ENCODE measurements at regions not wholly inside any gene's neighbourhood (a gene's known extent, or its start where the extent isn't known, plus 50 kb on each side); places are given as distances from the start of the nearest gene placed in this dataset.
A peak's percentile ranks its signal among the peaks of the same experiment; 100 is the strongest.
"Not testable (repeated sequence)": the region's sequence is repeated elsewhere in the genome, so short reads cannot be mapped to it uniquely, and the experiment has no call there.

DNA sequence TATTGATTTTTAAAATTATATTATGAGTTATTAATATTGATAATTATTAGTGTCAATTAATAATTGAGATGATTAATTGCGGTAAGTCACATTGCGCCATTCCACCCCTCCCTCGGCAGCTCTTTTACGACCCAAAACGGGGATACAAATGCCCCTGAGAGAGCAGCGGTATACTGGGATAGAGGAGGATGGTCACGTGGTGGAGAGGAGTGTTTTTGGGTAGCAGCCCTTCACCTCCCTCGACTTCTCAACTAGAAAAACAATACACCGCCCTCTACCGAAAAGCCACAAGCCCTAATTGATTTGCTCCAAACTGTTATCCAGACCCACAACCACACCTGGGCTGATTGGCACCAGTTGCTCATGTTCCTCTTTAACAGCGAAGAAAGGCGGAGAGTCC, 71.0 kb downstream of the DAPL1 start:
- DNase-seq = not testable (repeated sequence)

DNA sequence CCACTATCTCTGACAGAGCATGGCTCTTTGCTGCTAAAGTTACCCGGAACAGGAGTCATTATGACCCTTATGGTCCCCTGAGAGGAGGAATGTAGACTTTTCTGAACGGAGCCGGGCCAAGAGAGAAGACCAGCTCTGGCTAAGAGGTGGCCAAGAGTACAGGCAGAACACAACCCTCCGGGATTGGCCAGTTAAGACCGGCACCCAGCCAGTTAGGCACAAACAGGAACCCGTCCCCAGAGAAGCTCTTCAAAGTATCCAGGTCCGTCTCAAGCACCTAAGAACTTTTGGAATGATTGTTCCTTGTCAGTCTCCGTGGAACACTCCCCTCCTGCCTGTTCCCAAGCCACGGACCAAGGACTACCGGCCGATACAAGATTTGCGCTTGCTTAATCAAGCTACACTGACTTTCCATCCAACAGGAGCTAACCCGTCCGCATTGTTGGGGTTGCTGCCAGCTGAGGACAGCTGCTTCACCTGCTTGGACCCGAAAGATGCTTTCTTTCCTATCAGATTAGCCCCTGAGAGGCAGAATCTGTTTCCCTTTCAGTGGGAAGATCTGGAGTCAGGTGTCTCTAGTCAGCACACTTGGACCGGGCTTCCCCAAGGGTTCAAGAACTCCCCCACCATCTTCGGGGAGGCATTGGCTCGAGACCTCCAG, 72.5 kb downstream of the DAPL1 start:
- not testable (repeated sequence) for DNase-seq

DNA sequence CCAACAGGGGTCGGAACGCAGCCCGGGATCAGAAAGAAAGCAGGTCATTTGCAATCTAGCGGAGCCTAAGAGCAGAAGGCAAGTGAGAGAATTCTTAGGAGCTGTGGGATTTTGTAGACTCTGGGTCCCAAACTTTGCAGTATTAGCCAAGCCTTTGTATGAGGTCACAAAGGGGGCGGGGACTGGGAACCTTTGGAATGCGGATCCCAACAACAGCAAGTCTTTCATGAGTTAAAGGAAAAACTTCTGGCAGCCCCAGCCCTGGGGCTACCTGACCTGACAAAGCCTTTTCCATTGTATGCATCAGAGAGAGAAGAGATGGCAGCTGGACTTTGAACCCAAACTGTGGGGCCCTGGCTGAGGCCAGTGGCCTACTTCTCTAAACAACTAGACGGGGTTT, 73.3 kb downstream of the DAPL1 start:
- DNase-seq = not testable (repeated sequence)

DNA sequence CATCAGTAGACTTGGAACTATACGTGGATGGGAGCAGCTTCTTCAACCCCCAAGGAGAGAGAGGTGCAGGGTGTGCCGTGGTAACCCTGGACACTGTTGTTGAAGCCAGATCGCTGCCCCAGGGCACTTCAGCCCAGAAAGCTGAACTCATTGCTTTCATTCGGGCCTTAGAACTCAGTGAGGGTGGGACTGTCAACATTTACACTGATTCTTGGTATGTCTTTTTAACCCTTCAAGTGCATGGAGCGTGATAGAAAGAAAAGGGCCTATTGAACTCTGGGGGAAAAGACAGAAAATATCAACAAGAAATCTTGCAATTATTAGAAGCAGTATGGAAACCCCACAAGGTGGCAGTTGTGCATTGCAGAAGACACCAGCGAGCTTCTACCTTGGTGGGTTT, 74.0 kb downstream of the DAPL1 start:
- not testable (repeated sequence) for DNase-seq

DNA sequence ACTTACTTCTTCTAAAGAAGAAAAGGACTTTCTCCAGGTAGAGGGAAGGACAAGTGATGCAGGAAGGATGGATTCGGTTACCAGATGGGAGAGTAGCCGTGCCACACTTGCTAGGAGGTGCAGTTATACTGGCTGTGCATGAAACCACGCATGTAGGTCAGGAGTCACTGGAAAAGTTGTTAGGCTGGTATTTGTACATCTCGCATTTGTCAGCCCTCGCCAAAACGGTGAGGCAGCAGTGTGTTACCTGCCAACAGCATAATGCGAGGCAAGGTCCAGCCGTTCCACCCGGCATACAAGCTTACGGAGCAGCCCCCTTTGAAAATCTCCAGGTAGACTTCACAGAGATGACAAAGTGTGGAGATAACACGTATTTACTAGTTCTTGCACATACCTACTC, 74.5 kb downstream of the DAPL1 start:
- DNase-seq = not testable (repeated sequence)

DNA sequence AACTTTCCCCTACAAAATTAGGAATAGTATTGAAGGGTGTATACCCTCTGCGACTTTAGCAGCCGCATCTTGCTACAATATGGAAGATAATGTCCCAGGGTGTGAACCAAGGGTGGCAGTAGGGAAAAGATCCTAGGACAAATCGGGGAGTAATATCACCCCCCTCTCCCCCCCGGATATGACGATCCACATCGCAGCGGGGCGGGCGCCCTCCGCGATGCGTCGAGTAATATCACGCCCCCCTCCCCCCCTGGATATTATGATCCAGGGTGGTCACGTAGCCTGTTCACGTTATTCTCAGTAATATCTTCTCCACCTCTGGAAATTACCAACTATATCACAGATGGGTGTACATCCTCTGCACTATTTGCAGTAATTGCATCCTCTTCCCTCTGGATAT, 82.9 kb downstream of the DAPL1 start:
- no peak for DNase-seq

DNA sequence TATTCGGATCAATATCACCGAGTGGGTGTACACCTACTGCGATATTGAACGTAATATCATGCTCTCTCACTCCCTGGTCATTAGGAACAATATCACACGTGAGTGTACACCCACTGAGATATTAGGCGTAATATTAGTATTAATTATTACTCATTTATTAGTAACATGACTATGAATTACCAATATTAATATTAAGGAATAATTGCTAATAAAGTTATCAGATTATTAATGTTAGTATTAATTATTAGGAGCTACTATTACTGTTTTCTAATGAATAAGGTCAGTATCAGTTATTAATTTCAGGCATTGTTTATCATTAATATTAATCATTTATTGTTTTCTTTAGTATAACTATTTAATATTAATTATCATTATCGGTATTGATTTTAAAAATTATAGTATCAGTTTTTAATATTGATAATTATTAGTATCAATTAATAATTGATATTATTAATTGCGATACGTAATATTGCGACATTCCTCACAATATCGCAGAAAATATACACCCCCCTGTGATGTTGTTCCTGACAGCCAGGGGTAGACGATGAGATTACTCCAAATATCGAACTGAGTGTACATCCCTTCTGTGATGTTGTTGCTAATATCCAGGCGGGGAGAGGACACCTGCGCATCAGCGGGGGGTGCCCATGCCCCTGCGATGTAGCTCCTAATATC, 84.2 kb downstream of the DAPL1 start:
- no peak for DNase-seq

DNA sequence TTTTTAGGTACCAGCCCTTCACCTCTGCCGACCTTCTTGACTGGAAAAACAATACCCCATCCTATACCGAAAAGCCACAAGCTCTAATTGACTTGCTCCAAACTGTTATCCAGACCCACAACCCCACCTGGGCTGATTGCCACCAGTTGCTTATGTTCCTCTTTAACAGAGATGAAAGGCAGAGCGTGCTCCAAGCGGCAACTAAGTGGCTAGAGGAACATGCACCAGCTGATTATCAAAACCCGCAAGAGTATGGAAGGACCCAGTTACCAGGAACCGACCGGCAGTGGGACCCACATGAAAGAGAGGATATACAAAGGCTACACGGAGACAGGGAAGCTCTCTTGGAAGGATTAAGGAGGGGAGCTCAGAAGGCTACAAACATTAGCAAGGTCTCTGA, 86.1 kb upstream of the TANC1 start:
- no peak for DNase-seq

DNA sequence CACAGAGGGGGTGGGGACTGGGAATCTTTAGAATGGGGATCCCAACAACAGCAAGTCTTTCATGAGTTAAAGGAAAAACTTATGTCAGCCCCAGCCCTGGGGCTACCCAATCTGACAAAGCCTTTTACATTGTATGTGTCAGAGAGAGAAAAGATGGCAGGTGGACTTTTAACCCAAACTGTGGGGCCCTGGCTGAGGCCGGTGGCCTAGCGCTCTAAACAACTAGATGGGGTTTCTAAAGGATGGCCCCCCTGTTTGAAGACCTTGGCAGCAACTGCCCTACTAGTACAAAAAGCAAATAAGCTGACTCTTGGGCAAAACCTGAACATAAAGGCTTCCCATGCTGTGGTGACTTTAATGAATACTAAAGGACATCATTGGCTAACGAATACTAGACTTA, 83.9 kb upstream of the TANC1 start:
- DNase-seq = not testable (repeated sequence)

DNA sequence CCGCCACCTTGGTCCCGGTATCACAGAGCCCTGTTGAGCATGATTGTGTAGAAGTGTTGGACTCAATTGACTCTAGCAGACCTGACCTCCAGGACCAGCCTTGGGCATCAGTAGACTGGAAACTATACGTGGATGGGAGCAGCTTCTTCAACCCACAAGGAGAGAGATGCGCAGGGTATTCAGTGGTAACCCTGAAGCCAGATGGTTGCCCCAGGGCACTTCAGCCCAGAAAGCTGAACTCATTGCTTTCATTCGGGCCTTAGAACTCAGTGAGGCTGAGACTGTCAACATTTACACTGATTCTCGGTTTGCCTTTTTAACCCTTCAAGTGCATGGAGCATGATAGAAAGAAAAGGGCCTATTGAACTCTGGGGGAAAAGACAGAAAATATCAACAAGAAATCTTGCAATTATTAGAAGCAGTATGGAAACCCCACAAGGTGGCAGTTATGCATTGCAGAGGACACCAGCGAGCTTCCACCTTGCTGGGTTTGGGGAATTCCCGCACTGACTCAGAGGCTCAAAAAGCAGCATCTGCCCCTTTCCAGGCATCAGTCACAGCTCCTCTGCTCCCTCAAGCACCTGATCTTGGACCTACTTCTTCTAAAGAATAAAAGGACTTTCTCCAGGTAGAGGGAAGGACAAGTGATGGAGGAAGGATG, 83.3 kb upstream of the TANC1 start:
- DNase-seq = peak; percentile 65

DNA sequence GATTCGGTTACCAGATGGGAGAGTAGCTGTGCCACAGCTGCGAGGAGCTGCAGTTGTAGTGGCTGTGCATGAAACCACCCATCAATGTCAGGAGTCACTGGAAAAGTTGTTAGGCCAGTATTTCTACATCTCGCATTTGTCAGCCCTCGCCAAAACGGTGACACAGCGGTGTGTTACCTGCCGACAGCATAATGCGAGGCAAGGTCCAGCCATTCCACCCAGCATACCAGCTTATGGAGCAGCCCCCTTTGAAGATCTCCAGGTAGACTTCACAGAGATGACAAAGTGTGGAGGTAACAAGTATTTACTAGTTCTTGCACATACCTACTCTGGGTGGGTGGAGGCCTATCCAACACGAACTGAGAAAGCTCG, 82.8 kb upstream of the TANC1 start:
- peak; percentile 79 for DNase-seq

DNA sequence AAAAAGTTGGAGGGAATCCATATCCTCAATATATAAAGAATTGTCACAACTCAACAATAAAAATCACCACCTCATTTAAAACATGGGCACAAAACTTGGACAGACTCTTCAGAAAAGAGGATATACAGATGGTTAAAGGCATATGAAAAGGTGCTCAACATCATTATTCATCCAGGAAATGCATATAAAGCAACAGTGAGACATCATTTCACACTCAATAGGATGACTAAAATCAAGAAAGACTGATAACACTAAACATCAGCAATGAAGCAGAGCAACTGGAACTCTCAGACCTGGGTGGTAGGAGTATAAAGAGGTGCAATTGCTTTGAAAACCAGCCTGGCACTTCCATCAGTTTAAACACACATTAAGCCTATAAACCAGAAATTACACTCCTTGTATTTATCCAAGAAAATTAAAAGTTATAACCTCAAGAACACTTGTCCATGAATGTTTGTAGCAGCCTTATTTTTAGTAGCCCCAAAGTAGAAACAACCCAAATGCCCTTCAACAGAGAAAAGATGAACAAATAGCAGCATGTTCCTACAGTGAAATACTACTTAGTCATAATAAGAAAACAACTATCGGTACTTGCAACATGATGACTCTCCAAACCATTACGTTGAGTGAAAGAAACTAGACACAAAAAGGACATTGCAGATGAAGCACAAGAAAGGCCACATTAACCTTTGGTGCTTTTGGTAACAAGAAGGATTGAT, 79.1 kb upstream of the TANC1 start:
- DNase-seq = no peak

DNA sequence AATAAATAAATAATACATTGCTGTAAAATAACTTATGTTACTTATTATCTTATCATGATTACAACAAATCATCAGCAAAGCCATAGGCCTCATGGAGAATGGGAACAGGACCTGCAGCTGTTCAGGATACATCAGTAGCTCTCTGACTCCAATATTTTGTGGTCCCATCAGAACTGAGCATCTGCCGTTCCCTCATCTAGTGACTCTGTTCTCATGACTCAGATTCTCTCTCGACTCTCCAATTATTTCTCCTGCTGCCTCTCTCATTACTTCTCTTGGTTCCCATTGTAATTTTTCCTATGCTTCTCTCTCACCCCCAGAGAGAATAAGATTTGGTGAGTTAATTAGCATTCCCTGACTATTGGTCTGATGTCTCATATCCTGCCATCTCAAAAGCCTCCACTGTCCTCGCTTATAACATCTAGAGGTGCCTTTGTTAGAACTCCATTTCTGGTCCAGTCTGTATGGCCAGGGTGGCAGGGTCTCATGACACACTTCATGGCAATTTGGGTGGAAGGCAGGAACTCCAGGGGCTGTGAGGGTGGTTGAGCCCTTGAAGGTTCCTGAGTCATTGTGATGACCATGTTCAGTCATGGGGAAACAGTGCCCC, 78.0 kb upstream of the TANC1 start:
- DNase-seq = no peak

DNA sequence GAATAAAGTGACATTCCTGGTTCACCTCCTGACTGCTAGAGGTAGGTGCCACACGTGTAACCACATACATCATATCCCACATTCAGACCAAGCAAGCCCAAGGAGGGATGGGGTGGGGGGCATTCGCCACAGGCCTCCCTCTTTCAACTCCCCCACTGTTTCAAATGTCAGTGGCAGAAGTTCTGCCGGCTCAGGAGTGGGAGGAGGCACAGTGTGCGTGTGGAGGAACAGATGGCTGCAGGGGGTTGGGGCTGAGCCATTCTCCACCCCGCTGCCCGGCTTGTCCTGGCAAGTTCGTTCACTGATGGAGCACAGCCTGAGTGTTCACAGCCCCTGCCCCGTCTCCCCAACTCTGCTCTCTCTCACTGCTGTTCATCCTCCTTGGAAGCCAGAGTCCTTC, 75.4 kb upstream of the TANC1 start:
- no peak for DNase-seq

DNA sequence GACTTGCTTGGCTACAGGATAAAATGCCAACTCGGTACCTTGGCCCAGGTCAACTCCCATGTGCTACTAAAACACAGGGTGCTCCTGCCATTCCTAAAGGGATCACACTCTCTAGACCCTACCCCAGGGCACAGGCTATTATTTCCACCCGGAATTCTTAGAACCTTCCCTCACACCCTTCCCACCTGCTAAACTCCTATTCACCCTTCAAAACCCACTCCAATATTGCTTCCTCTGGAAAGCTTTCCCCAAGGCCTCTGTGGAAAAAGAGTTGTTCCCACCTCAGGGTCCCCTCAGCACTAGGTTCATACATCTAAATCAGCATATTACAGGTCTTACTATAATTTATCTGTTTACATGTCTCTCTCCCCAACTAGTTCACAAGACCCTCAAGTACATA, 75.0 kb upstream of the TANC1 start:
- DNase-seq = no peak

DNA sequence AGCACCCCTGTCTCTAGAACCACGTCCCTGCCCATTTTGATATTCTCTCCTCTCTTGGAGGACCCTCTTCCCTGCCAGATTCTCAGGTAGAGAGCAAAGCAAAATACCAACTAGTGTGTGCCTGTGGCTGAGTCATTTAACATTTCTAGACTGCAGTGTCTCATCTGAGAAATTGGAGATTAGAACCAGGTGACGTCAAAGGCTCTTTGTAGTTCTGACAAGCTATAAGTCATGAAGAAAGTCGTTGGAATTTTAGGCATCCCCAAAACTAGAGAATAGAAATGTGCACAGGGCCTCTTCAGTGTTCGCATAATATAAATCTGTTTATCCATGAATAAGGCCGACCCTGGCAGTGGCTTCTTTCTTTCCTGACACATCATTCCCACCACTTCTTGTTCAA, 74.4 kb upstream of the TANC1 start:
- DNase-seq = no peak

DNA sequence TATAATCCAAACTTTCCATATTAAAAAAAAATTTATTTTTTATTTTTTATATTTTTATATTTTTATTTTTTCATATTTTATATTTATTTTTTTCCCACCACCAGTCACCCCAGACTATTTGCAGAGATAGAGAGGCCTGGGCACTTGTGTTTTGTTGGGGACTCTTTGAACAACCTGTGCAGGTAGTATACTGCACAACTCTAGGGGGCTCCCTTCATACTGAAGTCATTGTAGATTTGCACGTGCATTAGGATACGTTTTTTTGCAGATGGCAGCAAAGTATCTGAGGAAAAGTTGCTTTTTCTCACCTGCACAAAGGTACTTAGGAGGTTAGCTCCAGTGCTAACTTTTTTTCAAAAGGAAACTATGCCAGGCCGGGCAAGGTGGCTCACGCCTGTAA, 73.9 kb upstream of the TANC1 start:
- no peak for DNase-seq

DNA sequence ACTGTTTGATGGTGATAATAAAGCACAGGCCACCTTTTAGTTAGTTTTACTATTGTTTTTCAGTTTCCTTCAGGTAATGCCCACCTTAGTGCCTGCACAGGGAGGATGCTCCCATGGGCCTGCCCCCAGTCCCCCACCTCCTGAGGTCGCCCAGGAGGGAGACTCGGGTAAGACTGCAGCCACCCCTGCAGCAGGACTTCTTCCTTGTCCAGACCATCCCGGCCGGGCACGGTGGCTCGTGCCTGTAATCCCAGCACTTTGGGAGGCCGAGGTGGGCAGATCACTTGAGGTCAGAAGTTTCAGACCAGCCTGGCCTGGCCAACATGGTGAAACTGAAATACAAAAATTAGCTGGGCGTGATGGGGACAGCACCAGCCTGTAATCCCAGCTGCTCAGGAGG, 68.1 kb upstream of the TANC1 start:
- no peak for DNase-seq

DNA sequence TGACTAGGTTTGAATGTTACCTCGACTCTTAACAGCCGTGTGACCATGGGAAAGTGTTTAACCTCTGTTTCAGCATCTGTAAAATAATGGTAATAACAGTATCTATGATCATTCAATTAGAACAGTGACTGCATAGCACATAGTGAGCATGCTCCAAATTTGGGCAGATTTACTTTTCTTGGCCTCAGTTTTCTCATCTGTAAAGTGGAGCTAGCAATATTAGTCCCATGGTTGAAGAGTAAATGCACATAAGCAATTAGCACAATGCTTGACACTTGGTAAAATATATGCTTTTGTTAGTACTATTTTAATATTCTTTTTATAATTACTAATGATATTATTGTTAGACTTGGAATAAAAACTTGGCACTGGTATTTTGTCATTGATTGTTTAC, 66.4 kb upstream of the TANC1 start:
- no peak for DNase-seq

DNA sequence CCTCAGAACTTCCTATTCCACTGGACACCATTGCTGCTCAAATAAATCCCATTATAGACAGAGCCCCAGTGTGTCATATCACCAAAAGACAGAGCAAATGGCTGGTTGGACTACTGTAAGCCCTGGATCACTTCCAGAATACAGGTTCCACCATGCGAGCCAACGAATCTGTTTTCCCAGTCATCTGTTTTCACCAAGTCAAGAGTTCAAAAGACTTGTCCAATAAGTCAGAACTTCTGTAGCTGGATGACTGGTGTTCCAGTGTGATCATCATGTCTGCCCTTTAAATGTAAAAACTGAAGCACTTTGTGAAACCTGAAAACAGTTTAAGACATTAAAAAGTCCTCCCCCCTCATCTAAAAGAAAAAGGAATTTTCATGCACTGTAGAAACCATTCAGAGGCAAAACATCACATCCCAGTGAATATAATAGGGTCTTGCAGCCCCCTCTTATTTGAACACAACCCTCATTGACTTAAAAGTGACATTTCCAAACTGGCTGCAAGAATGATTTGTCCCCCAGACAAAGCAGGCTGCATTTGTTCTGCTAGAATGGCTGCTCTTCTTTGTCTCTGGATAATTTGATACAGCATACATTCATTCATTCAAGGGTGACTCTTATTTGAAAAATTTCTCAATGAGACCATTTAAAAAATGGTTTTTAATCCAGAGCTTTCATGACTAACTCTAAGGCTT, 64.6 kb upstream of the TANC1 start:
- DNase-seq = no peak

DNA sequence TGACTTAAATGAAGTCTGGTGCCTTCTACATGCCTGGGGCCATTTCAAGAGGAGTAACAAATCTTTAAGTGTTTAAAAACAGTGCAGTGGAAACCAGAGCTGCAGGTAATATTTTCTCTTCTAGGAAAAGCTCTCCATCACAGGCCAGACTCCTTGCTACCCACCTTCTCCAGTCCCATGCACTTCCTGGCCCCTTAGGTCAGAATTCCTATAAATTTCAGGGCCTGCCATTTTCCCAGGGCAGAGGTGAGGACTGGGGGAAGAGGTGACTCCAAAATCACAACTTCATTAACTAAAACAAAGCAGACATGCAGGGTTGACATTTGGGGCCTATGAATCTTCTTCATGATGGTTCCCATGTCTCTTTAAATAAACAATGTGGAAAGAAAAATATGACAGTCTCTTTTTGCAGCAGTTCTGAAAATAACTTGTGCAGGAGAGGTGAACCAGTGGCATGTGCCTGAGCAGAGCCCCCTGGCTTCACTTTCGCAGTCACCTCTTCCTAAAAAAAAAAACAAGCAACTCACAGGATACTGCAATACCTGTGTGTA, 63.7 kb upstream of the TANC1 start:
- no peak for DNase-seq

DNA sequence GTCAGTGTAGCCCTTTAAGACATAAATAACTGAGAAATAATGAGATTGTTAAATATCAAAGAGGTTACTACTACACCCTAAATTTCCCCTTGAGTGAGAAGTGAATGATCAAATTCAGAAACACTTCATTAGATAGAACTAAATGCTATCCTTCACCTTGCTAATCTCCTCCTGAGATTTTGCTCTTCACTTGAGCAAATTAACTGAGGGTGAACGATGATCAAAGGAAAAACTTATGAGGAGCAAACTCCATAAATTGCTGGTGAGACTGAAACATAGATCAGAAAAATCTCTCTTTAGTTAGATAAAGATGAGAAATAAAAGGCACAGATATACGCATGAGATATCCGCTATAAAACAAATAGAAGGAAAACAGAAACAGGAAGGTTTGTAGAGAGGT, 63.1 kb upstream of the TANC1 start:
- DNase-seq = no peak

DNA sequence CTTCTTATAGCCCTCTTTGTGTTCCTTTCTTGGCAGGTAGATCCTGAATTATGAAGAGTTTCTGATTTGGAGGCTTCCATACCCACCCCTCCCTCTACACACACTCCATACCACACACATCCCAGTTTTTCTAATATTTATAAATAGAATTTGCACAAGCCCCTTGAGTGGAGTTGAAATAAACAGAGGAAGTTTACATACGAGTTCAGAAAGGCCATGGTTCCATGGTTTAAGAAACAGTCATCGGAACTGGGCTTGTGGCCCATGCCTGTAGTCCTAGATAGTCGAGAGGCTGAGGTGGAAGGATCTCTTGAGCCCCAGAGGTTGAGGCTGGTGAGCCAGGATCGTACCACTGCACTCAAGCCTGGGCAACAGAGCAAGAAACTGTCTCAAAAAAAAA, 62.7 kb upstream of the TANC1 start:
- DNase-seq = no peak

Data from DMS53 (cell line).